ENCODE measurements at regions not wholly inside any gene's neighbourhood (a gene's known extent, or its start where the extent isn't known, plus 50 kb on each side); places are given as distances from the start of the nearest gene placed in this dataset.

GRCh38 chr20:24755411-24755922 lies 193.6 kb upstream of the CST7 start:
- intact Hi-C loops (cut with micrococcal nuclease) (no loop called here), in situ Hi-C loops (cut with MboI; ENCODE audit: low sequenced_read_pairs) (no loop called here), dilution Hi-C loops (cut with HindIII; ENCODE audit: low sequenced_read_pairs, unreplicated experiment) (no loop called here)
- H3K18ac ChIP-seq (ENCODE audit: low read depth, low read length), result no peak overlapping the region
- TF ChIP-seq POLR2A (IDR thresholded peaks at IDR 0.05; ENCODE audit: low read depth, low read length) (no peak), BHLHE40 (IDR thresholded peaks at IDR 0.05; ENCODE audit: low read depth, low read length) (no peak), RCOR1 (IDR thresholded peaks at IDR 0.05; ENCODE audit: insufficient replicate concordance, low read length) (no peak), RFX5 (IDR thresholded peaks at IDR 0.05; ENCODE audit: low read depth, low read length) (no peak), MXI1 (IDR thresholded peaks at IDR 0.05; ENCODE audit: borderline replicate concordance, low read depth, low read length) (no peak), RAD21 (IDR thresholded peaks at IDR 0.05; ENCODE audit: low read length) (no peak), CHD1 (IDR thresholded peaks at IDR 0.05; ENCODE audit: low read depth, low read length) (no peak), CEBPB (IDR thresholded peaks at IDR 0.05; ENCODE audit: low read depth, low read length) (no peak), MAFK (IDR thresholded peaks at IDR 0.05; ENCODE audit: low read depth, low read length) (no peak), SMC3 (IDR thresholded peaks at IDR 0.05; ENCODE audit: low read depth, low read length) (no peak), NFE2L2 (IDR thresholded peaks at IDR 0.05; ENCODE audit: low read depth, low read length) (no peak), CTCF (conservative IDR thresholded peaks at IDR 0.05; ENCODE audit: low read depth, low read length) (no peak), FOS (IDR thresholded peaks at IDR 0.05; ENCODE audit: low read depth, low read length) (no peak), MAZ (IDR thresholded peaks at IDR 0.05; ENCODE audit: borderline replicate concordance, low read depth, low read length) (no peak), USF2 (IDR thresholded peaks at IDR 0.05; ENCODE audit: low read depth, low read length) (no peak)
- TF ChIP-seq, protein P1, sequence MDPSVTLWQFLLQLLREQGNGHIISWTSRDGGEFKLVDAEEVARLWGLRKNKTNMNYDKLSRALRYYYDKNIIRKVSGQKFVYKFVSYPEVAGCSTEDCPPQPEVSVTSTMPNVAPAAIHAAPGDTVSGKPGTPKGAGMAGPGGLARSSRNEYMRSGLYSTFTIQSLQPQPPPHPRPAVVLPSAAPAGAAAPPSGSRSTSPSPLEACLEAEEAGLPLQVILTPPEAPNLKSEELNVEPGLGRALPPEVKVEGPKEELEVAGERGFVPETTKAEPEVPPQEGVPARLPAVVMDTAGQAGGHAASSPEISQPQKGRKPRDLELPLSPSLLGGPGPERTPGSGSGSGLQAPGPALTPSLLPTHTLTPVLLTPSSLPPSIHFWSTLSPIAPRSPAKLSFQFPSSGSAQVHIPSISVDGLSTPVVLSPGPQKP (IDR thresholded peaks at IDR 0.05; ENCODE audit: borderline replicate concordance, low read depth, low read length), result no peak
- no peak overlapping the region for H2AK5ac ChIP-seq (ENCODE audit: low read depth, low read length)
- H3K4me3 ChIP-seq (ENCODE audit: insufficient read depth, low read depth, low read length), result no peak overlapping the region
- H3K4ac ChIP-seq (ENCODE audit: low read depth, low read length), result no peak overlapping the region
- no peak overlapping the region for H3K23ac ChIP-seq (ENCODE audit: low read depth, low read length)
- H3K56ac ChIP-seq (ENCODE audit: extremely low read depth, insufficient read depth, low read length), result no peak overlapping the region
- ATAC-seq (ENCODE audit: low read depth), result no peak
- no peaks in the 10 kb centered on the region for H4K20me1 ChIP-seq (ENCODE audit: insufficient read depth, low read length)
- H4K5ac ChIP-seq (ENCODE audit: low read depth, low read length), result no peak overlapping the region
- H4K8ac ChIP-seq (ENCODE audit: low read depth in 2 of 2, low read length in 2 of 2), result no peak overlapping the region
- H2BK20ac ChIP-seq (ENCODE audit: low read depth, low read length), result no peak overlapping the region
- BruUV-seq (replicated peaks), result no TSS peak
- no peaks in the 10 kb centered on the region for H3K79me1 ChIP-seq (ENCODE audit: low read depth in 1 of 2, low read length in 2 of 2)
- H3K27ac ChIP-seq (ENCODE audit: insufficient read depth, low read length), result no peak overlapping the region
- no peak overlapping the region for H4K91ac ChIP-seq (ENCODE audit: insufficient read depth, low read depth, low read length)
- peaks cover 4% of the 10 kb centered on the region for H3K27me3 ChIP-seq (ENCODE audit: control insufficient read depth, insufficient read depth, low read length)
- no peak overlapping the region for H2BK5ac ChIP-seq (ENCODE audit: low read depth, low read length, poor library complexity, severe bottlenecking)
- no peak overlapping the region for H2BK15ac ChIP-seq (ENCODE audit: low read depth, low read length)
- no peak overlapping the region for H2AFZ ChIP-seq (replicated peaks; ENCODE audit: low read length, poor library complexity)
- H3K4me1 ChIP-seq (ENCODE audit: control insufficient read depth, insufficient read depth, low read length), result no peaks in the 10 kb centered on the region
- CTCF ChIA-PET, result no interaction called here
- H3K9ac ChIP-seq (ENCODE audit: low read depth, low read length), result no peak overlapping the region
- no peak overlapping the region for H2BK120ac ChIP-seq (ENCODE audit: low read depth, low read length)
- DNase-seq, result no peak
- no peak overlapping the region for H3K14ac ChIP-seq (replicated peaks; ENCODE audit: low read depth, low read length)
- no peaks in the 10 kb centered on the region for H3K9me1 ChIP-seq (ENCODE audit: insufficient read depth, low read length)
- 0 out of 2 replicates have a peak, but pooled peaks cover under 1% of the 10 kb centered on the region for H3K9me3 ChIP-seq (ENCODE audit: control insufficient read depth, insufficient read depth, low read length)
- 80% methylated on average over 1 of the region's 4 CpGs; no CpG with 5 or more reads in 1 of the 2 experiments for WGBS, 2 experiments (ENCODE audit: extremely low coverage in 2 of 2, insufficient read length in 1 of 2)
- H3K4me2 ChIP-seq (ENCODE audit: low read depth, low read length), result no peak overlapping the region
- no peaks in the 10 kb centered on the region for H3K36me3 ChIP-seq (ENCODE audit: control insufficient read depth, insufficient read depth, low read length)
- POLR2A ChIA-PET (ENCODE audit: unreplicated experiment), result no interaction called here
- H2AK9ac ChIP-seq (replicated peaks; ENCODE audit: low read depth, low read length, poor library complexity), result no peak overlapping the region
